GM23338 (cell line): ENCODE measurements at regions not wholly inside any gene's neighbourhood (a gene's known extent, or its start where the extent isn't known, plus 50 kb on each side); places are given as distances from the start of the nearest gene placed in this dataset.

Source experiments
- ATAC-seq: fragments of 200-7000 bp; cut with Tn5 transposase; 3 replicates; pipeline ENCODE4 v1.9.1; 2020
- DNase-seq: peaks from one replicate; pipeline ENCODE4 v3.0.0-alpha.2; 2015; ENCODE audit warnings: low spot score
- H2AFZ ChIP-seq: fragments of 200-600 bp; sonication (generic); 2 replicates; pipeline ENCODE4 v1.8.0; 2016; ENCODE audit warnings: antibody characterized with exemption, mild to moderate bottlenecking, moderate library complexity
- H3F3A ChIP-seq: fragments of 200-600 bp; sonication (generic); replicated peaks from 2 replicates; pipeline ENCODE4 v1.8.0; 2017; ENCODE audit warnings: antibody characterized with exemption, mixed run types, low read depth
- H3K27ac ChIP-seq: fragments of 200-600 bp; sonication (generic); 2 replicates; pipeline ENCODE4 v1.6.1; 2016; ENCODE audit warnings: low read depth
- H3K27me3 ChIP-seq: fragments of 200-600 bp; sonication (generic); 2 replicates; pipeline ENCODE4 v1.8.0; 2016; ENCODE audit warnings: mild to moderate bottlenecking, mixed run types, moderate library complexity; ENCODE audit not compliant: insufficient read depth
- H3K36me3 ChIP-seq: fragments of 200-600 bp; sonication (generic); 2 replicates; pipeline ENCODE4 v1.8.0; 2016; ENCODE audit warnings: mild to moderate bottlenecking; ENCODE audit not compliant: insufficient read depth
- H3K4me1 ChIP-seq: fragments of 200-600 bp; sonication (generic); 2 replicates; pipeline ENCODE4 v1.8.0; 2016; ENCODE audit warnings: mild to moderate bottlenecking, moderate library complexity; ENCODE audit not compliant: insufficient read depth
- H3K4me2 ChIP-seq: fragments of 200-600 bp; sonication (generic); 2 replicates; pipeline ENCODE4 v1.7.1; 2017; ENCODE audit warnings: mixed run types
- H3K4me3 ChIP-seq: fragments of 200-600 bp; sonication (generic); 2 replicates; pipeline ENCODE4 v1.6.1; 2016; ENCODE audit warnings: mixed run types
- H3K79me2 ChIP-seq: fragments of 200-600 bp; sonication (generic); replicated peaks from 2 replicates; pipeline ENCODE4 v1.8.0; 2017; ENCODE audit warnings: mild to moderate bottlenecking; ENCODE audit not compliant: insufficient read depth
- H3K9me2 ChIP-seq: fragments of 200-600 bp; sonication (generic); 2 replicates; pipeline ENCODE4 v1.8.0; 2017; ENCODE audit not compliant: insufficient read depth
- H4K20me1 ChIP-seq: fragments of 200-600 bp; sonication (generic); replicated peaks from 2 replicates; pipeline ENCODE4 v1.8.0; 2017; ENCODE audit warnings: mild to moderate bottlenecking; ENCODE audit not compliant: insufficient read depth
- H3K27ac Mint-ChIP-seq: 2 replicates; pipeline ENCODE4 v1.8.0; 2020; ENCODE audit warnings: inconsistent platforms, mild to moderate bottlenecking, moderate library complexity, mixed read lengths
- H3K27me3 Mint-ChIP-seq: 3 replicates; pipeline ENCODE4 v1.8.0; 2022; ENCODE audit warnings: low read depth, mild to moderate bottlenecking, moderate library complexity, mixed read lengths, inconsistent platforms; ENCODE audit not compliant: insufficient read depth, poor library complexity
- H3K36me3 Mint-ChIP-seq: 3 replicates; pipeline ENCODE4 v1.8.0; 2021; ENCODE audit warnings: low read depth, mild to moderate bottlenecking, inconsistent platforms, moderate library complexity, mixed read lengths
- H3K4me1 Mint-ChIP-seq: 3 replicates; pipeline ENCODE4 v1.8.0; 2020; ENCODE audit warnings: mild to moderate bottlenecking, inconsistent platforms, mixed read lengths
- H3K4me3 Mint-ChIP-seq: 3 replicates; pipeline ENCODE4 v1.8.0; 2021; ENCODE audit warnings: moderate library complexity, mild to moderate bottlenecking, inconsistent platforms, mixed read lengths
- H3K9me3 Mint-ChIP-seq: 3 replicates; pipeline ENCODE4 v1.8.0; 2020; ENCODE audit warnings: moderate library complexity, mild to moderate bottlenecking, inconsistent platforms, mixed read lengths
- CREB1 ChIP-seq: fragments of 250-450 bp; sonication (Bioruptor Pico); IDR thresholded peaks from 2 replicates; pipeline ENCODE4 v1.5.0; 2020; ENCODE audit warnings: low read depth, mild to moderate bottlenecking, moderate library complexity
- CTCF ChIP-seq, 2 experiments: fragments of 200-600 bp in 1 of 2; sonication (generic) in 1 of 2; conservative IDR thresholded peaks; 2 replicates each; pipeline versions ENCODE4 v1.5.1 to v1.6.1; 2016 to 2017; ENCODE audit warnings: antibody characterized with exemption in 2 of 2, low read depth in 2 of 2, mild to moderate bottlenecking in 2 of 2, moderate library complexity in 1 of 2
- ETS1 ChIP-seq: IDR thresholded peaks from 2 replicates; pipeline ENCODE4 v1.6.1; 2016; ENCODE audit warnings: antibody characterized with exemption
- EZH2 ChIP-seq: fragments of 200-600 bp; sonication (generic); IDR thresholded peaks from one replicate; pipeline ENCODE4 v1.8.0; 2017; ENCODE audit warnings: antibody characterized with exemption, mild to moderate bottlenecking, low read depth; ENCODE audit not compliant: unreplicated experiment
- EZH2phosphoT487 ChIP-seq: fragments of 200-600 bp; sonication (generic); IDR thresholded peaks from one replicate; pipeline ENCODE4 v1.8.1; 2018; ENCODE audit warnings: antibody characterized with exemption; ENCODE audit not compliant: unreplicated experiment
- JUNB ChIP-seq: IDR thresholded peaks from one replicate; pipeline ENCODE4 v1.6.1; 2016; ENCODE audit warnings: antibody characterized with exemption; ENCODE audit not compliant: unreplicated experiment
- POLR2AphosphoS5 ChIP-seq: IDR thresholded peaks from 2 replicates; pipeline ENCODE4 v1.6.1; 2016; ENCODE audit warnings: antibody characterized with exemption, low read depth
- REST ChIP-seq: IDR thresholded peaks from one replicate; pipeline ENCODE4 v1.6.1; 2018; ENCODE audit warnings: antibody characterized with exemption; ENCODE audit not compliant: unreplicated experiment
- STAT1 ChIP-seq: IDR thresholded peaks from one replicate; pipeline ENCODE4 v1.6.1; 2016; ENCODE audit warnings: antibody characterized with exemption; ENCODE audit not compliant: unreplicated experiment
- ZNF114 ChIP-seq: fragments of 250-450 bp; sonication (Bioruptor Pico); IDR thresholded peaks from 2 replicates; pipeline ENCODE4 v1.5.0; 2020; ENCODE audit warnings: mild to moderate bottlenecking, moderate library complexity
- ZNF331 ChIP-seq: fragments of 250-450 bp; sonication (Bioruptor Pico); IDR thresholded peaks from 2 replicates; pipeline ENCODE4 v1.5.0; 2020; ENCODE audit warnings: low read depth, mild to moderate bottlenecking, moderate library complexity
- ZNF462 ChIP-seq: fragments of 250-450 bp; sonication (Bioruptor Pico); IDR thresholded peaks from 2 replicates; pipeline ENCODE4 v1.5.0; 2020; ENCODE audit warnings: mild to moderate bottlenecking, moderate library complexity

GRCh38 chr10:128221117-128221516 lies 94.9 kb upstream of the MKI67 start:
- Mint-ChIP-seq H3K4me3 (no peak overlapping the region), H3K27ac (no peak overlapping the region; the same call in 1 of the 2 replicates), H3K4me1 (peaks cover 7% of the 10 kb centered on the region; the same call in 2 of the 3 replicates), H3K9me3 (no peaks in the 10 kb centered on the region; the same call in 2 of the 3 replicates), H3K27me3 (peaks cover 4% of the 10 kb centered on the region), H3K36me3 (no peaks in the 10 kb centered on the region)
- Histone ChIP-seq H2AFZ (0 out of 2 replicates have a peak overlapping the region, but pooled peaks have one; percentile 23), H3K79me2 (no peaks in the 10 kb centered on the region), H3F3A (no peaks in the 10 kb centered on the region), H3K4me1 (peaks cover 3% of the 10 kb centered on the region; the same call in 1 of the 2 replicates), H4K20me1 (no peaks in the 10 kb centered on the region), H3K27me3 (no peaks in the 10 kb centered on the region), H3K9me2 (no peaks in the 10 kb centered on the region), H3K4me2 (no peak overlapping the region), H3K4me3 (no peak overlapping the region), H3K36me3 (no peaks in the 10 kb centered on the region), H3K27ac (no peak overlapping the region)
- no peak for DNase-seq
- ATAC-seq: no peak
- no peak for TF ChIP-seq ETS1
- TF ChIP-seq EZH2: no peak
- TF ChIP-seq REST: no peak
- TF ChIP-seq ZNF462: no peak
- TF ChIP-seq POLR2AphosphoS5: no peak
- no peak for TF ChIP-seq CTCF (conservative IDR thresholded peaks at IDR 0.05; ENCODE audit: low read depth in 2 of 2)
- TF ChIP-seq JUNB: no peak
- TF ChIP-seq EZH2phosphoT487: no peak
- TF ChIP-seq ZNF331 (CRISPR knock-in tag): no peak
- TF ChIP-seq STAT1: no peak
- TF ChIP-seq ZNF114 (CRISPR knock-in tag): no peak
- no peak for TF ChIP-seq CREB1 (CRISPR knock-in tag)
